ENCODE measurements at regions not wholly inside any gene's neighbourhood (a gene's known extent, or its start where the extent isn't known, plus 50 kb on each side); places are given as distances from the start of the nearest gene placed in this dataset.

DNA sequence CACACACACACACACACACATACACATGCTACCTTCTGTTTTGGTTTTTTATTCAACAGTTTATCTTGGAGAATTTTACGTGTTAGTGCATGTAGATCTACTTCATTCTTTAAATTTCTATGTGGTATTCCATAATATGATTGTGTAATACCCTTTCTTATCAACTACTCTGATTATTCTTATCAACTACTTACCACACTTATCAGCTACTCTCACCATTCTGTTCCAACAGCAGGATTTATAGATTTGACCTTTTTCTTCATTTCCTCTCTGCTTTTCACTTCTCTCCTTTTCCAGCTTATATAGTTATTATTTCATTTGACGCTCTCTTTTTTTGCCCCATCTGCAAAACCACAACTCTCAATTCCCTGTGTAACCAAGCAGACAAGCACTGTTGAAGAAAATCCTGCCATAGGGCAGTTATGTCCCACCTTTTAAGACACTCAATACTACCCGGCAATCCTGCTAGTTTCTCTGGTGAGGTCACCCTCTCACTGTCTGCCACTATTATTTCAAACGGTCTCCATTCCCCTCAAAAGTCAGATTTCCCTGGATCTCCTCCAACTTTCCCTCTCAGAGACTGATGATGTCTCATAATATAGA is 56.9 kb upstream of the SATB1 start:
- DNase-seq (ENCODE audit: low read depth, low spot score): no peak

DNA sequence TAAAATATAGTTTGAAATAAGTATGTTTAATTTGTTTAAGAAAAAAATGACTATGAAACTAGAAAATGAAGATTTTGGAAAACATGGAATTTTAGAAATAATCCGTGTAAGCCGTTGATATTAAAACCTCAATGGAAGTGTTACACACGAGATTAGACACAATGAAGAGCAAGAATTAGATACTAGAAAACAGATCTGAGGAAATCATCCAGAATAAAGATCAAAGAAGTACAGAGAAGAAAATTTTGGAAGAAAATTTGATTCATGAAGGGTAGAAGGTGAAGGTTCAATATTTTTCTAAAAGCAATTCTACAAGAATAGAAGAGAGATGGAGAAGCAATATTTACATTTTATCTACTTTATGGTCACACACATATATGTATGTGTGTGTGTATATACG is 52.5 kb upstream of the SATB1 start:
- no peak for DNase-seq (ENCODE audit: low read depth, low spot score)

All from ELF-1 (cell line).